Right ventricle myocardium inferior (tissue), 1 donor: ENCODE measurements at regions not wholly inside any gene's neighbourhood (a gene's known extent, or its start where the extent isn't known, plus 50 kb on each side); places are given as distances from the start of the nearest gene placed in this dataset.
"Not testable (repeated sequence)": the region's sequence is repeated elsewhere in the genome, so short reads cannot be mapped to it uniquely, and the experiment has no call there.

Experiments used
- ATAC-seq: fragments of 200-7000 bp; cut with Tn5 transposase; one replicate; pipeline ENCODE4 v1.9.1; 2020; ENCODE audit warnings: mild to moderate bottlenecking, moderate library complexity
- DNase-seq: peaks from one replicate; pipeline ENCODE4 v3.0.0; 2021; ENCODE audit errors: missing footprints
- intact Hi-C: fragments of 100-400 bp; cut with DNase I; formaldehyde crosslinking; loops from one replicate; pipeline ENCODE4 v1.11.0; 2022
- donor health status: DM: no; HTN: yes; CAD: no; lungs with severe emphysema.

GRCh38 chr10:37067576-37067975 lies 57.8 kb upstream of the ANKRD30A start:
- intact Hi-C loops, result no loop called here
- ATAC-seq, result no peak
- no peak for DNase-seq

GRCh38 chr10:37062296-37062695 lies 63.1 kb upstream of the ANKRD30A start:
- intact Hi-C loops, ATAC-seq: not testable (repeated sequence)

GRCh38 chr10:37057261-37057660 lies 68.1 kb upstream of the ANKRD30A start:
- intact Hi-C loops, result no loop called here
- ATAC-seq, result no peak

More at GRCh38 chr10:37062296-37062695, 63.1 kb upstream of the ANKRD30A start:
- not testable (repeated sequence) for DNase-seq

GRCh38 chr10:37053476-37053875 lies 71.9 kb upstream of the ANKRD30A start:
- DNase-seq (no peak), ATAC-seq (no peak)
- intact Hi-C loops, result no loop called here

More at GRCh38 chr10:37057261-37057660, 68.1 kb upstream of the ANKRD30A start:
- DNase-seq, result no peak

- intact Hi-C loops, DNase-seq, ATAC-seq: not testable (repeated sequence)
Observed at GRCh38 chr10:37049982-37050381, 75.4 kb upstream of the ANKRD30A start.

- DNase-seq, intact Hi-C loops, ATAC-seq: not testable (repeated sequence)
Observed at GRCh38 chr10:37044319-37044718, 81.1 kb upstream of the ANKRD30A start.

- ATAC-seq (no peak), DNase-seq (no peak)
- intact Hi-C loops, result no loop called here
Observed at GRCh38 chr10:37035853-37036252, 89.5 kb upstream of the ANKRD30A start.

- no peak for ATAC-seq
- intact Hi-C loops, result no loop called here
- no peak for DNase-seq
Observed at GRCh38 chr10:37015498-37015897, 109.9 kb upstream of the ANKRD30A start.

GRCh38 chr10:37010741-37011140 lies 114.7 kb upstream of the ANKRD30A start:
- intact Hi-C loops, result no loop called here
- peak; percentile 50 for DNase-seq
- no peak for ATAC-seq

- intact Hi-C loops, ATAC-seq, DNase-seq: not testable (repeated sequence)
Observed at GRCh38 chr10:37008276-37008675, 117.1 kb upstream of the ANKRD30A start.

GRCh38 chr10:37003126-37003525 lies 122.3 kb upstream of the ANKRD30A start:
- DNase-seq (no peak), ATAC-seq (no peak)
- intact Hi-C loops, result no loop called here

- ATAC-seq, DNase-seq, intact Hi-C loops: not testable (repeated sequence)
Observed at GRCh38 chr10:36995806-36996205, 129.6 kb upstream of the ANKRD30A start.

- intact Hi-C loops, result no loop called here
- ATAC-seq, result no peak
Observed at GRCh38 chr10:36994886-36995285, 130.5 kb upstream of the ANKRD30A start.

GRCh38 chr10:36989233-36989632 lies 136.2 kb upstream of the ANKRD30A start:
- DNase-seq (no peak), ATAC-seq (no peak)
- intact Hi-C loops, result no loop called here

More at GRCh38 chr10:36994886-36995285, 130.5 kb upstream of the ANKRD30A start:
- peak; percentile 64 for DNase-seq

GRCh38 chr10:36946598-36946997 lies 178.8 kb upstream of the ANKRD30A start:
- DNase-seq, result no peak
- ATAC-seq, result no peak
- intact Hi-C loops, result no loop called here

- DNase-seq, result no peak
- ATAC-seq, result no peak
- intact Hi-C loops, result no loop called here
Observed at GRCh38 chr10:36943544-36943943, 181.9 kb upstream of the ANKRD30A start.

GRCh38 chr10:36942616-36943015 lies 182.8 kb upstream of the ANKRD30A start:
- ATAC-seq (no peak), DNase-seq (no peak)
- intact Hi-C loops, result no loop called here

- no peak for ATAC-seq
- intact Hi-C loops, result no loop called here
- DNase-seq, result no peak
Observed at GRCh38 chr10:36903040-36903439, 222.4 kb upstream of the ANKRD30A start.

GRCh38 chr10:36899652-36900051 lies 225.7 kb upstream of the ANKRD30A start:
- intact Hi-C loops, result no loop called here
- ATAC-seq (no peak), DNase-seq (no peak)

- intact Hi-C loops, result no loop called here
- ATAC-seq (no peak), DNase-seq (no peak)
Observed at GRCh38 chr10:36888925-36889573, 236.3 kb upstream of the ANKRD30A start.
